ENCODE measurements at regions not wholly inside any gene's neighbourhood (a gene's known extent, or its start where the extent isn't known, plus 50 kb on each side); places are given as distances from the start of the nearest gene placed in this dataset.

GRCh38 chr14:94890785-94891184 lies 120.9 kb upstream of the GSC start (continued):
- TF ChIP-seq REST (IDR thresholded peaks at IDR 0.05; ENCODE audit: unreplicated experiment) (no peak), EZH2 (IDR thresholded peaks at IDR 0.05; ENCODE audit: low read depth, unreplicated experiment) (no peak)

- no peaks in the 10 kb centered on the region for H3K9me3 Mint-ChIP-seq
- no peak overlapping the region for H3K4me3 Mint-ChIP-seq
- Histone ChIP-seq H3F3A (replicated peaks; ENCODE audit: low read depth) (no peaks in the 10 kb centered on the region), H3K4me3 (no peak overlapping the region), H3K9me2 (ENCODE audit: insufficient read depth) (peaks cover 3% of the 10 kb centered on the region; the same call in 1 of the 2 replicates), H2AFZ (no peak overlapping the region), H3K4me2 (no peak overlapping the region), H3K79me2 (replicated peaks; ENCODE audit: insufficient read depth) (no peaks in the 10 kb centered on the region), H4K20me1 (replicated peaks; ENCODE audit: insufficient read depth) (no peaks in the 10 kb centered on the region), H3K27me3 (ENCODE audit: insufficient read depth) (no peaks in the 10 kb centered on the region), H3K4me1 (ENCODE audit: insufficient read depth) (no peaks in the 10 kb centered on the region), H3K36me3 (ENCODE audit: insufficient read depth) (no peaks in the 10 kb centered on the region), H3K27ac (ENCODE audit: low read depth) (no peak overlapping the region)
- no peaks in the 10 kb centered on the region for H3K4me1 Mint-ChIP-seq
- no peak overlapping the region for H3K27ac Mint-ChIP-seq
- no peaks in the 10 kb centered on the region for H3K36me3 Mint-ChIP-seq (ENCODE audit: low read depth)
- DNase-seq (ENCODE audit: low spot score) (no peak), ATAC-seq (no peak)
- peaks cover 5% of the 10 kb centered on the region for H3K27me3 Mint-ChIP-seq (ENCODE audit: insufficient read depth, low read depth, poor library complexity)
- TF ChIP-seq POLR2AphosphoS5 (IDR thresholded peaks at IDR 0.05; ENCODE audit: low read depth) (no peak), NANOG (IDR thresholded peaks at IDR 0.05; ENCODE audit: borderline replicate concordance) (no peak), EZH2phosphoT487 (IDR thresholded peaks at IDR 0.05; ENCODE audit: unreplicated experiment) (no peak), CTCF (conservative IDR thresholded peaks at IDR 0.05; ENCODE audit: low read depth in 2 of 2) (no peak), REST (IDR thresholded peaks at IDR 0.05; ENCODE audit: unreplicated experiment) (no peak), ETS1 (IDR thresholded peaks at IDR 0.05) (no peak), EZH2 (IDR thresholded peaks at IDR 0.05; ENCODE audit: low read depth, unreplicated experiment) (no peak), STAT1 (IDR thresholded peaks at IDR 0.05; ENCODE audit: unreplicated experiment) (no peak), ZNF114 (CRISPR knock-in tag; IDR thresholded peaks at IDR 0.05) (no peak)
Measured at GRCh38 chr14:94889520-94890312, 119.8 kb upstream of the GSC start.
